HG02763 (cell line): ENCODE measurements at regions not wholly inside any gene's neighbourhood (a gene's known extent, or its start where the extent isn't known, plus 50 kb on each side); places are given as distances from the start of the nearest gene placed in this dataset.

Source experiments
- ATAC-seq: cut with Tn5 transposase; IDR thresholded peaks from one replicate; pipeline ENCODE4 v1.9.1; 2021; ENCODE audit warnings: mild to moderate bottlenecking, moderate library complexity; ENCODE audit not compliant: unreplicated experiment

DNA sequence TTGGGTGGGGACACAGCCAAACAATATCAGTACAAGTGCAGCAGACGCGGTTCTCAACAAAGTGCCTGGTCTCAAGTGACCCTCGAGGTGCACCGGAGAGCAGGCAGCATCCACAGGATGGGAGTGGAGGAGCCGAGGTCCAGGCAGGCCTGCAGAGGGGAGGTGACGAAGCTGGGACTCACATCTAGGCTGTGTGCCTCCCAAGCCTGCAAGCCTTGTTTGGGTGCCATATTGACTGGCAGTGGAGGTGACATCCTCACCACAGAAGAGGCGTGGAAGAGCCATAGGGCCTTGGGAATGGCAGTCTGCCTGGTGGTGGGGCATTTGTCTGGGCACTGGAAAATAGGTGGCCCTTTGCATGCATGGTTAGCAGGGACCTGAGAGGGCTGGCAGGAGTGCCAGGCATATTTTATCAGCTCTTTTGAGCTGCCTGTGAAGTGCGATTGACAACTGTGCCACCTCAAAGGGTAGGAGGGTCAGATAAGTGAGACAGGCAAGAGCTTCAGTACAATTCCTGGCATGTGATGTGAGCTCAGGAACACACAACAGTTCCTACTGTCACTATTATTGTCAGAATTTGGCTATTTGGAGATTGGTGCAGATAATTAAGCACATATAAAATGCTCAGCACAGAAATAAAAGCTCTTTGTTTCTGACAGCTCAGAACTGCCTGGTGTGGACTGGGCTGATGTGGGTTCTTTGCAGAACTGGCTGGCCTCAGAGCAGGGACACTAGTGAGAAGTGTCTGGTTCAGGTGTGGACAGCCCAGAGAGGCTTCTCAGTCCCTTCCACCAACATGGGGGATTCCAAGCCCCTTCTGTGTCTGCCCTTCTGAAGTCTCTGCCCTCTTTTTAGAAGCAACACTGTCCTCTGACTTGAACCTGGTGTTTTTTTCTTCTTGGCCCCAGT lies 347.6 kb upstream of the AJAP1 start:
- no peak for ATAC-seq

DNA sequence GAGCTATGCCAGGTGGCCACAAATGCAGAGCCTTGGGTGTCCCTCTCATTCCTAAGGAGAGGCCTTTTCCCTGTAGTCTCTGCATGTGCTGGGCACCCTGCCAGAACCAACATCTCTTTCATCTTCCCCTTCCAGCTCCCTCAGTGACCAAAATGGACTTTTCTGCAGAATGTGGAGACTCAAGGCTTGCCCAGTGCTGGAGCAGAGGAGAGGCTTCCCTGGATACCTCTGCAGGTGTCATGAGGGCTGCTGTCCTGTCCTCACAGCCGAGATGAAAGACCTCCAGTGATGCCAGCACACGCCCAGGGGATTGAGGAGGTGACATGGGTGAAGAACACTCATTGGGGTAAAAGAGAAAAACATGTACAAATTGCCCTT lies 347.0 kb upstream of the AJAP1 start:
- no peak for ATAC-seq

DNA sequence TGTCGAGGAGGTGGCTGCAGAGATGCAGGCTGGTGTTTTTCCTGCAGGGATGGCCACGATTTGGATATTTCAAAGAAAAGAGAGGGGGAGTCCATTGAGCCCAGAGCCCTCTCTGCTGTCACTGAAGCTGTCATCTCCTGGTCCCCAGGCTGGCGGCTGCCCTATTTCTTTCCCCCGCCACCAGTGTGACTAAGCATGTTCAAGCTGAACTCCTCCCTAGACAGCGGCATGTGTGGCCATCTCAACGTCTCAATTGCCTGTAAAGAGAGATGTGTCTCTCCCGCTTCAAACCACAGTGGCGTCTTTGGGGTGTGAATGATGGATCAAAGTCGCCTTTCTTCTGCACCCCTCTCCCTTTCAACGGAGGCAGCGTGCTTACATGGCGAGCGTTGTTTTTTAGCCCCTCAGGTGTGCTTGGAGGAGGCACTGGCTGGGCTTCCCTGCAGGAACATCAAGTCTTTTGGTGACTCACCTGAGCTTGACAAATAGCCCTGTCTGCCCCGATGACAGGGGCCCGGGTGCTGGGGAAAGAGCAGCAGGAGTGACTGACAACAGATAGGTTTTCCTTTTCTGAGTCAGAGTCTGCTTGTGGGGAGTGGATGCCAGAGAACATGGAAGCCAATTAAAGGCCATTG lies 346.4 kb upstream of the AJAP1 start:
- ATAC-seq, result no peak

DNA sequence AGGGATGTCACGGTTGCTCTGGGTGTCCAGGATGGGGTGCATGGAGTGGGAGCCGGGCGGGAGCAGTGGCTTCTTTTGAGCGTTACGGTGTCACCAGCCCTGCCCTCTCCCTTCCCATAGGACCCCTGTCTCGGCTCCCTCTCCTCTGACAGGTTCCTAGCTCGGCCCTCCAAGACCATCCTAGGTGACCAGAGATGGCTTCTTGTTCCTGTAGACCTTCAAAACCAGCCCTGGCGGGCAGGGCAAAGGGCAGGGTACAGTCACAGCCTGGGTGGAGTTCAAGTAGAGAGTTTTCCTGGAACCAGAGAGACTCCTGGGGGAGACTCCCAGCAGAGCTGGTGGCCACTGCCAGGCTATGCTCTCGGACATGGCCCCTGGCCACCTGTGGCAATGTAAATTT lies 345.6 kb upstream of the AJAP1 start:
- ATAC-seq, result no peak

DNA sequence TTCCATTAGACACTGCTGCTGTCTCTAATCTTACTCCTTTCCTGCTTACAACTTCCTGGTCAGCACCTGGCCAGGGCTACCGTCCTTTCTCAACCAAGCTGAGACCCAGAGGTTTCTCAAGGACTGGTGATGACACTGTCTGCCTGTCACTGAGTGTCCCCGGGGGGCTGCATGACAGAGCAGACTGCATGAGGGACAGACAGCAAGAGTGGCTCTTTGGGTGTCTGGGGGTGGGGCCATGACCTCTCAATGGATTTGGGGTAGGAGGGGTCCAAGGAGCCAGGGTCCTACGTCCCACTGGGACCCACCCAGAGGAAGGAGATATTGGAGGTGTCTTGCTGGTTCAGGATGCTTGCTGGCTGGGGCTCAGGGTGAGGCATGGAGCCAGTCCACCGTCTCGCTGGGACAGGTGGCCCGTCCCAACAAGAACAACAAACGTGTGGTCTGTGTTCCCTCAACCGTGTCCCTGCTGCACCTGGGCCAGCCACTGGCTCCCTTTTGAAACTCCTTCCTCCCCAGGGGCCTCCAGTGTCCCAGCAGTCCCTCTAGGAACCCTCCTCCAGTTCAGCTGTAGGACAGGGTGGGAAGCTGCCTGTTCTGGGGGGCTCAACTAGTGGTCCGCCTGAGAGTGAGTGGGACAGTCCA lies 344.6 kb upstream of the AJAP1 start:
- ATAC-seq, result no peak

DNA sequence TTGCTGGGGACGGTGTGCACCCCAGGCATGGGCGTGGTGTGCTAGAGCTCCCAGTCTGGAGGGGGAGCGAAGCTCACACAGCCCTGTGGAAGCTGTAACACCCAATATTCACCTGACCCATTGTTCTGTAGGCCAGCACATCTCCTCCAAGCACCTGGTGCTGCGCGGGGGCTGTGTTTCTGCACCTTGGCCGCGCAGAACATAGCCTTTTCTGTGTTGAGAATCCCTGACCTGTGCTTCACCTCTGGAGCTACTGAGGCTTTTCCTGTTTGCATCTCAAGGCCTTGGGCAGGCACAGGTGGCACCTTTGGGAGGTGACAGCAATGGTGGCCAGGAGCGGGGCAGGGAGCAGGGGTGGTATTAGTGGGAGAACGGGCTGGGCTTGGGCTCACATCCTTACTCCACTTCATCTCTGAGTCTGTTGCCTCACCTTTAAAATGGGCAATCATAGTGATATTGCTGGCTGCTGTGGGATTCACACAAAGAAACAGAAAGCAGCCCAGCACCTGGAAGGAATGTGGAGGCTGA lies 343.9 kb upstream of the AJAP1 start:
- ATAC-seq, result no peak

DNA sequence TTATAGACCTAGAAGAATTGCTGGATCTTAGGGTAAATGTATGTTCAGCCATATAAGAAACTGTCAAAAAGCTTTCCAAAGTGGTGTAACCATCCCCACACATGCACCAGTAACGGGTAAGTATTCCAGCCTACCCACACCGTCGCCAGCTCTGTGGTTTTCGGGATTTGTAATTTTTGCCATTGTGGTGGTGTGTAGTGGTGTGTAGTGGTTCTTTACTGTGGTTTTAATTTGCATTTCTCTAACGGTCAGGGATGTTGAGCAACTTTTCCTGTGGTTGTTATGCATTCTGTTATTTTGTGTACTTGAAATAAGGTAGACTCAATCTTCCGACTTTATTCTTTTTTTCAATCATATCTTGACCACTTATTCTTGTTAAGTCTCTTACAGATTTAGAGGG lies 342.4 kb upstream of the AJAP1 start:
- no peak for ATAC-seq

DNA sequence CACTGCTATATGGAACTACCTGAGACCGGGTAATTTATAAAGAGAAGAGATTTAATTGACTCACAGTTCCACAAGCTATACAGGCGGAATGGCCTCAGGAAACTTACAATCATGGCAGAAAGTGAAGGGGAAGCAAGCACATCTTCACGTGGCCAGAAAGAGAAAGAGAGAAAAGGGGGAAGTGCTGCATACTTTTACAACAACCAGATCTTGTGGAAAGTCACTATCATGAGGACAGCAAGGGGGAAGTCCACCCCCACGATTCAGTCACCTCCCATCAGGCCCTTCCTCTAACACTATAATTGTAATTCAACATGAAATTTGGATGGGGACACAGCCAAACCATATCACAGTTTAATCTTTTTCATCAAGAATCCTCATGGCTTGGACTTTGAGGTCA lies 339.2 kb upstream of the AJAP1 start:
- no peak for ATAC-seq

DNA sequence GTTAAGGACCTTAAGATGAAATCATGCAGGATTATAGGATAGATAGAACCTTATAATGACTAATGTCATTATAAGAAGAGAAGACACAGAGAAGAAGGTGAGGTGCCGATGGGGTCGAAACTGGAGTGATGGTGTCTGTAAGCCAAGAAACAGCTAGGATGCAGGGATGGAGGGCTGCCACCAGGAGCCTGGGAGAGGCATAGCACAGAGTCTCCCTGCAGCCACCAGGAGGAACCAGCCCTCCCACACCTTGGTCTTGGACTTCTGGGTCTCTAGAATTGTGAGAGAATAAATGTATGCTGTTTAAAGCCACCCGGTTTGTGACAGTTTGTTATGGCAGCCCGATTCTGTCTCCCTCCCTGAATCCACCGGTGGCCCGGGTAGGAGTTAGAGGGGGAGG lies 337.2 kb upstream of the AJAP1 start:
- ATAC-seq, result no peak

DNA sequence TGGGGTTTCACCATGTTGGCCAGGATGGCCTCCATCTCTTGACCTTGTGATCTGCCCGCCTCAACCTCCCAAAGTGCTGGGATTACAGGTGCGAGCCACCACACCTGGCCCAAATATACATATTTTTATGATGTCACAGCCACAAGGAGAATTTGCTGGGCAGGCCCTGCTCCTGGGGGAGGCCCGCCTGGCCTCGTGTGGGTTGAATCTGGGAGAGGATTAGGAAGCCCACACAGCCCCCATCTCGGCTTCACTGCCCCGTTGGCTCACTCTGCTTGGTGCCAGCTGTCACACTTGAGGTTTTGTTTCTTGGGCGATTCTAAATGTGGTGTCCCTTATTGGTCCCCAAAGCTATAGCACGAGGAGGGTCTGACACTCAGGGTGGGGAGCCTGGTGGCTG lies 335.7 kb upstream of the AJAP1 start:
- no peak for ATAC-seq

DNA sequence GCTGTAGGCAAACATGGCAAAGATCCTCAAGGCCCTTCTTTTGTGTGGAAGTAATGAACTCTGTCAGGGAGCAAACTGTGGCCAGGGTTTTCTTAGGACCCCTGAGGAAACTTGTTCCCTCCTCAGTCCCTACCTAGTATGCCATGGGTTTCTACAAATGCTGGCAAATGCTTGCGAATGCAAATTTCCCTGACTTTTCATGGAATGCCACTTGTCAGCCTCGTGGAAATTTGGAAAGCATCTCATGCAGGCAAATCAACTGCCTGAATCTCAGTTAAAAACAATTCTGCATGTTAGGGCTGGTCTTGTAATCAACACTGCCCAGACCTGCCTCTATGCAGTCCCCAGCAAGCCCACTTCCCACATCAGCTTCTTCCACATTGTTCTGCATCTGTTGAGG lies 334.9 kb upstream of the AJAP1 start:
- ATAC-seq, result no peak

DNA sequence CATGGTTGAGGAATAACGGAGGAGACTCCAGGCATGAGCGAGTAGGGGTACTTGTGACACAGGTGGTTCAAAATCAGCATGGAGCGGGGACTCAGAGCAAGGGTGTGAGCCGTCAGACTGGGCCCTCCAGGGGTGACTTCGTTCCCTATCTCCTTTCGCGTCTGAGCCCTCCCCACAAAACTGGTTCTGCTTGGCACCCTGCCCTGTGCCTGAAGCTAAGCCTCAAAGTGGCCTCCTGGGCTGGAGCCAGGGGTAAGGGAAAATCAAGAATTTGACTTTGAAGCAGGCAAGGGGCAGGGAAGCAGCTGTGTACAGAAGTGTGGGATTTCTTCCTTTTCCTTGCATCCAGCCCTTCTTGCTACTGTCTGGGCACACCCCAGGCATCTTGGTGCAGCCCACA lies 331.5 kb upstream of the AJAP1 start:
- no peak for ATAC-seq

DNA sequence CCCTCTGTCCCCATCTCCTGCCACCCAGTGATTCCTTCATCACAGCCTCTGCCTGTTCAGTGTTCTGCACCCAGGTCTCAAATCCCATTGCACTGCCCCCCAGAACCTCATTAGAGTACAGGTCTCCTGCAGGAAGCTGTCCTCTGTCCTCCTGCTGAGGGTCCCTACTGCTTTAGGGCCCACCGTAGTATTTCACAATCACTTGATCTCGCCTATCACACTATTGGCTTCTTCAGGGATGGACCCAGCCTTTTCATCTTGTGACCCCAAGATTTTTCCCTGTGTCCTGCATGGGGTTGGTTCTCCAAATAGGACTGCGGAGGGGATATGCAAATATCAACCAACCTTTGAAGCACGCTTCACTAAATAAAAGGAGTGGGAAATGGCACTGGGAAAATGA lies 331.1 kb upstream of the AJAP1 start:
- no peak for ATAC-seq

DNA sequence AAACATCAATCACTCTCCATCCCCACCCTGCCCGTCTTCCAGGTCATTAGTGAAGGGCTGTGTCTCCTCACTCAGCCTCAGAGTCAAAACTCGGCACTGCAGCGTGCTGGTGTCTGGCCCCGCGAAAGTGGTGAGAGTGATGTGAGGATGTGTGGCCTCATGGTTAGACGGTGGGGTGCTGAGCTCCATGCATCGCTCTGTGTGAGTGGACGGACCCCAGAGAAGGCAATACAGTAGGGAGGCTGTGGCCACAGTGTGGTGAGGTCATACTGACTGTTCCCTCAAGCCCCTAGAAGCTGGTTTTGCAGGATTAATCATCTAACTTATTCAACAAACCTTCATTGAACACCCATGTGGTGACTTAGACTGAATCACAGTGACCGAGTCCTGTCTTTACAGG lies 329.9 kb upstream of the AJAP1 start:
- ATAC-seq, result no peak

DNA sequence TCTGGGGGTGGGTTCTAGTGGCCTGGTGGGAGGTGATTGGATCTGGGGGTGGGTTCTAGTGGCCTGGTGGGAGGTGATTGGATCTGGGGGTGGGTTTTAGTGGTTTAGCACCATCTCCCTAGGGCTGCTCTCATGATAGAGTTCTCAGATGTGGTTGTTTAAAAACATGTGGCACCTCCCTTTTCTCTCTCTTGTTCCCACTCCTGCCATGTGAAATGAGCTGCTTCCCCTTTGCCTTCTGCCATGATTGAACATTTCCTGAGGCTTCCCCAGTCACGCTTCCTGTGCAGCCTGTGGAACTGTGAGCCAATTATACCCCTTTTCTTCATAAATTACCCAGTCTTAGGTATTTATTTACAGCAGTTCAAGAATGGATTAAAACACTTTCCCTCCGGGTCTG lies 327.3 kb upstream of the AJAP1 start:
- no peak for ATAC-seq

DNA sequence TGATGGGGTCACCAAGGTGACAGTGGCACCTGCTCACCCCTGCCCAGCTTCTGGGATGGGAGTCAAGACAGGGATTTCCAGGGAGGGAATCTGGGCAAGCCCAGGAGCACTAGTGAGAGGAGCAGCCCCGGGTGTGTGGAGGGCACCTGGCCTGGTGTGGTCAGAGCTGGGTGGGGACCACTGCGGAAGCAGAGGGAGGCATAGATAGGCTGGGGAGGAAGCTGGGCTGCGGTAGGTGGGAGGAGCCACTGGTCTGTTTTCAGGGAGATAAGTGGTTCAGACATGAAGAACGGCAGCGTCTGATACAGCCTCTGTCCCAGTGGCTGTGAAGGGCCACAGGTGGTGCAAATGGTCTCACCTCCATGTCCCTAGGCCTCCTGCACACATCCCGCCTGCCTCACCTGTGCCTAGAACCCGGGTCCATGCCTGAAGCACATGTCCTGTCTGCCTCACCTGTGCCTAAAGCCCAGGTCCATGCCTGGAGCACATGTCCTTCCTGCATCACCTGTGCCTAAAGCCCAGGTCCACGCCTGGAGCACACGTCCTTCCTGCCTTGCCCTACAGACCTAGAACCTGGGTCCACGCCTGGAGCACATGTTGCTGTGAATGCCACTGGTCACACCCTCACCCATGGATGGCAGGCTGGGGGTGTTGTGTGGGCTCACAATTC lies 325.9 kb upstream of the AJAP1 start:
- no peak for ATAC-seq

DNA sequence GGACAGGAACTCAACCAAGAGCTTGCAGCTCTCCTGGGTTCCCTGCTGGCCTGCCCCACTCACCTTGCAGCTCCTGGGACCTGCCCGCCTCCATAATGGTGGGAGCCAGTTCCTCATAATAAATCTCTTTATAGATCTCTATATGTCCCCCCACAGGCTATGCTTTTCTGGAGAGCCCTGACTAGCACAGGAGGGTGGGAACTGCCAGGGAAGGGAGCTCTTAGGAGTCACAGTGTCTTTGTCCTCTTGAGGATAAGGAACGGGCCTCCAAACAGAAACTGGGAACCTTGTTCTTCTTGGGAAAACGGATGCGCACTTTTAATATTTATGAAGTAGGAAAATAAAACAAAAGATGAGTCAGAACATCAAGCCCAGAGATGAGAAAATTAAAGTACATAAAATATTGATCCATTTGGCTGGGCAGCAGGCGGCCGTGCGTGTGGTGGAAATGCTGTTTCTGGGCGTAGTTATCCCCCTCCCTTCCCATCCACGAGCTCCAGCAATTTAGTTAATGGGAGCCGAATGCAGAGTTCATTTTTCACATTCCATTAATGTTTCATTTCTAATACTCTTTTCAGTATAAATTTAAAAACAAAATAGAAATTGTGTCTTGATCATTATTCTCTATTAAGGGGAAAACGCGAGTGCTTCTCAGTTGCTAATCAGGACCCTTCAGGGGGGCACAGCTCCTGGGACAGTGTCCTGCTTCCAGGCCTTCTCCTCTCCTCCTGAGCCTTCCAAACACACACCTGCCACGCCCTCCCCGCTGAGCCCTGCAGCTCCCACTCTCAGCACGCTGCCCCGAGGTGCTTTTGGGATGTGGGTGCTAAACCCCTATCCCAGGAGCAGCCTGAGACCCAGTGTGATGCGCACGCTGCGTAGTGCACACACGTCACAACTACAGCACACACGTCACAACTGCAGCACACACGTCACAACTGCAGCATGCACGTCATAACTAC lies 323.3 kb upstream of the AJAP1 start:
- no peak for ATAC-seq

DNA sequence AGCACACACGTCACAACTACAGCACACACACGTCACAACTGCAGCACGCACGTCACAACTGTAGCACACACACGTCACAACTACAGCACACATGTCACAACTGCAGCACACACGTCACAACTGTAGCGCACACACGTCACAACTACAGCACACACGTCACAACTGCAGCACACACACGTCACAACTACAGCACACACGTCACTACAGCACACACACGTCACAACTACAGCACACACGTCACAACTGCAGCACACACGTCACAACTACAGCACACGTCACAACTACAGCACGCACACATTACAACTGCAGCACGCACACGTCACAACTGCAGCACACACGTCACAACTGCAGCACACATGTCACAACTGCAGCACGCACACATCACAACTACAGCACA lies 322.6 kb upstream of the AJAP1 start:
- ATAC-seq, result no peak

DNA sequence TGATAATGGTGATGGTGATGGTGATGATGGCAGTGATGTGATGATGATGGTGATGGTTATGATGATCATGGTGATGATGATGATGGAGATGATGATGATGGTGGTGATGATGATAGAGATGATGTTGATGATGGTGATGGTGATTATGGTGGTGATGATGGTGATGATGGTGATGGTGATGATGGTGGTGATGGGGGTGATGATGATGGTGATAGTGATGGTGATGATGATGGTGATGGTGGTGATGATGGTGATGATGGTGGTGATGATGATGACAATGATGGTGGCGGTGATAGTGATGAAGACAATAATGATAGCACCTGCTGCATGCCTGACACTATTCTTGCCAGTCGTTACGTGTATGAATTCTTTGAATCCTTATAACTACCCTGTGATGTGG lies 317.9 kb upstream of the AJAP1 start:
- no peak for ATAC-seq

DNA sequence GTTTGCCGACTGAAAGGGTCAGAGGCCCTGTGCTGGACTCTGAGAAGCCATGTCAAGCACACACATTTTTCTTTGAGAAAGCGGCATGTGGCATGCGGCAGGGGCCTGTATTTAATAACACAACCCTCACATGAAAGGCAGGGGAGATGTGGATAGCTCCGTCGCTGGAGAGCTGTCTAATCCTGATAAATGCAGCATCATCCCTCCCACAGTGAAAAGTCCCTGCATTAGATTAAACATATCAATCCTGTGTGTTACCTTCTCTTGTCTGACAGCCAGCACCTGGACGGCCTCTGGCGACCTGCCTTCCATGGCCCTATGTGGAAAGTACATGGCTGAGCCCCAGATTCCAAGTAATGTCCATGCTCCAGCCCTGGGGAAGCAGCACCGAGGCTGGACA lies 313.0 kb upstream of the AJAP1 start:
- no peak for ATAC-seq
